ENCODE measurements at regions not wholly inside any gene's neighbourhood (a gene's known extent, or its start where the extent isn't known, plus 50 kb on each side); places are given as distances from the start of the nearest gene placed in this dataset.

DNA sequence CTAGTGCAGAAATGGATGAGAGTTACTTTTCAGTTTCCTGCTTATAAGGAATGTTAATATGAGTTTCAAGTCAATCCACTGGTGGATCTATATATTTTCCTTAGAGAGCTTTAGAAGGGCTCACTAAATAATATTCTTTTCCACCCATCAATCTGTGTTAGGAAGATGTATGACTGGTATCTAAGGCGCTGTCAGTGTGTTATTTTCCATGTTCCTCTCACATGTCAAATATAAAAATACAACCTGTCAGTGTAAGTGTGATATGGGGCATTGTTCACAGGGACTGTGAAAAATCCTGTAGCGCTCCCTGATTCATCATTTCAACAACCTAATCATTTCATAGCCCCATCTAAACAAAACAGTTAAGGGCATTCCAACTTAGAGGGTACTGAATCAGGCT, 203.1 kb downstream of the TMEM26 start:
- no peaks in the 10 kb centered on the region for H3K36me3 ChIP-seq (ENCODE audit: insufficient read depth in 1 of 2, low read depth in 1 of 2)
- H3K4me1 ChIP-seq: no peaks in the 10 kb centered on the region
- WGBS, 3 donors: 78 to 86% (median 85%) methylated on average over 2 of the region's 2 CpGs
- DNase-seq: no peak
- intact Hi-C loops (cut with DNase I): no loop called here
- H3K27me3 ChIP-seq (ENCODE audit: insufficient read depth in 3 of 3, low read length in 2 of 3): no peaks in the 10 kb centered on the region
- no peak overlapping the region for H3K27ac ChIP-seq
- H3K4me3 ChIP-seq: no peak overlapping the region
- no peak for ATAC-seq
- TF ChIP-seq CTCF (IDR thresholded peaks at IDR 0.05): no peak
- H3K9me3 ChIP-seq: peaks cover 7% of the 10 kb centered on the region

DNA sequence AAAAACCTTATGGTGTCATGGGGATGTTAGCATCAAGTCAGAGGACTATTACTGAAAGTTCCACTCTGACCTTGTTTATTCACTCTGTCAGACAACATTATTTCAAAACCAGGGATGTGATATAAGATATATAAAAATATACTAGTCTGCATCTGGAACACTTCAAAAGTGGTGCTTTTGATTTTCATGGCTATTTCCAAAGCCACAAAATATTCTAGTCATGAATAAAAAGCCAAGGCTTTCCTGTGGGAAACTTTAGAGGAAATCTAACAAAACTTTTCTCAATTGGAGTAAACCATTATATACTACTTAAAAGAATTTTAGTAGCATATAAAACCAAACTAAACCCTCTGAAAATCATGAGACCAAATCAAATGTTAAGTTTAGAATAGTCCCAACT, 205.2 kb downstream of the TMEM26 start:
- Histone ChIP-seq H3K36me3 (ENCODE audit: insufficient read depth in 1 of 2, low read depth in 1 of 2) (no peaks in the 10 kb centered on the region), H3K27me3 (ENCODE audit: insufficient read depth in 3 of 3, low read length in 2 of 3) (no peaks in the 10 kb centered on the region), H3K4me3 (no peak overlapping the region), H3K27ac (no peak overlapping the region), H3K9me3 (no peaks in the 10 kb centered on the region), H3K4me1 (no peaks in the 10 kb centered on the region)
- DNase-seq (no peak), ATAC-seq (no peak)
- intact Hi-C loops (cut with DNase I): no loop called here
- no peak for TF ChIP-seq CTCF (IDR thresholded peaks at IDR 0.05)

DNA sequence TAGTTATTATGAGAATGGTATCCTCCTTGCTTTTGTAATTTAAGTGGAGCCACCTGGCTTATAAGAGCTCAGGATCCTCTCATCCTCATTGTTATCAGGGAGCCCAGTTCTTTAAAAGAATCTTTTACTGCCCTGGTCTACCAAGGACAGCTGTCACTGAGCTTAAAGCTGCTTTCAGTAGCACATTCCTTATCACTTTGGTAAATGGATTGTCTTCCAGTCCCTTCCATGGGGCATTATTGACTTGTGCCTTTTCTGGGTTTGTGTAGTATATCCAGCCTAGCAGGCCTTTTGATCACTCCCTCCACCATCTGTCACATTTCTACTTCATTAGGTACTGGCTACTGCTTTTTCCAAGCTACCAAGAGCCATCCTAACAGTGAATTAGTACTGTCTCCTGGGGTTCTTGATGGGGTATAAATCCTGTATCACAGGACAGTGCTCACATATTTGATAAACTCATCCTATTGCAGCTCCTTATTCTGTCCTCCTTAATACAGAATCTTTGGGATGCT, 208.9 kb downstream of the TMEM26 start:
- no peaks in the 10 kb centered on the region for H3K27me3 ChIP-seq (ENCODE audit: insufficient read depth in 3 of 3, low read length in 2 of 3)
- ATAC-seq: no peak
- H3K36me3 ChIP-seq (ENCODE audit: insufficient read depth in 1 of 2, low read depth in 1 of 2): no peaks in the 10 kb centered on the region
- H3K9me3 ChIP-seq: no peaks in the 10 kb centered on the region
- DNase-seq: no peak
- H3K27ac ChIP-seq: no peak overlapping the region
- no peak for TF ChIP-seq CTCF (IDR thresholded peaks at IDR 0.05)
- intact Hi-C loops (cut with DNase I): no loop called here
- H3K4me3 ChIP-seq: no peak overlapping the region
- H3K4me1 ChIP-seq: no peaks in the 10 kb centered on the region

- Histone ChIP-seq H3K36me3 (ENCODE audit: insufficient read depth in 1 of 2, low read depth in 1 of 2) (no peaks in the 10 kb centered on the region), H3K27me3 (ENCODE audit: insufficient read depth in 3 of 3, low read length in 2 of 3) (no peaks in the 10 kb centered on the region), H3K4me3 (no peak overlapping the region), H3K4me1 (no peaks in the 10 kb centered on the region), H3K27ac (no peak overlapping the region), H3K9me3 (peaks cover 6% of the 10 kb centered on the region)
- no peak for TF ChIP-seq CTCF (IDR thresholded peaks at IDR 0.05)
- no peak for ATAC-seq
- intact Hi-C loops (cut with DNase I): no loop called here
- no peak for DNase-seq
Measured at GRCh38 chr10:61232780-61233179, 220.4 kb downstream of the TMEM26 start.

- no peaks in the 10 kb centered on the region for H3K4me1 ChIP-seq
- H3K27ac ChIP-seq: no peak overlapping the region
- DNase-seq (no peak), ATAC-seq (no peak)
- no peaks in the 10 kb centered on the region for H3K36me3 ChIP-seq (ENCODE audit: insufficient read depth in 1 of 2, low read depth in 1 of 2)
- TF ChIP-seq CTCF (IDR thresholded peaks at IDR 0.05): no peak
- intact Hi-C loops (cut with DNase I): no loop called here
- no peak overlapping the region for H3K4me3 ChIP-seq
- no peaks in the 10 kb centered on the region for H3K27me3 ChIP-seq (ENCODE audit: insufficient read depth in 3 of 3, low read length in 2 of 3)
- peaks cover 20% of the 10 kb centered on the region for H3K9me3 ChIP-seq
Measured at GRCh38 chr10:61225939-61226338, 227.2 kb downstream of the TMEM26 start.
